IgD-negative memory B cell (primary cell): ENCODE measurements at regions not wholly inside any gene's neighbourhood (a gene's known extent, or its start where the extent isn't known, plus 50 kb on each side); places are given as distances from the start of the nearest gene placed in this dataset.
A peak's percentile ranks its signal among the peaks of the same experiment; 100 is the strongest.
"Not testable (repeated sequence)": the region's sequence is repeated elsewhere in the genome, so short reads cannot be mapped to it uniquely, and the experiment has no call there.

Source experiments
- H3K27ac Mint-ChIP-seq, 3 donors: one replicate each; pipeline ENCODE4 v1.8.0; 2020 to 2022; ENCODE audit warnings: mild to moderate bottlenecking in 3 of 3, mixed read lengths in 3 of 3, moderate library complexity in 1 of 3
- H3K27me3 Mint-ChIP-seq: one replicate; pipeline ENCODE4 v1.8.0; 2021; ENCODE audit warnings: mixed read lengths
- H3K36me3 Mint-ChIP-seq: one replicate; pipeline ENCODE4 v1.8.0; 2020; ENCODE audit warnings: mild to moderate bottlenecking, mixed read lengths
- H3K4me1 Mint-ChIP-seq, 3 donors: one replicate each; pipeline ENCODE4 v1.8.0; 2020 to 2022; ENCODE audit warnings: mixed read lengths in 3 of 3, mild to moderate bottlenecking in 1 of 3
- H3K4me3 Mint-ChIP-seq, 4 donors: one replicate each; pipeline ENCODE4 v1.8.0; 2020 to 2022; ENCODE audit warnings: mild to moderate bottlenecking in 4 of 4, mixed read lengths in 4 of 4, moderate library complexity in 3 of 4
- H3K9me3 Mint-ChIP-seq, 3 donors: one replicate each; pipeline ENCODE4 v1.8.0; 2020 to 2021; ENCODE audit warnings: mixed read lengths in 3 of 3, mild to moderate bottlenecking in 1 of 3

DNA sequence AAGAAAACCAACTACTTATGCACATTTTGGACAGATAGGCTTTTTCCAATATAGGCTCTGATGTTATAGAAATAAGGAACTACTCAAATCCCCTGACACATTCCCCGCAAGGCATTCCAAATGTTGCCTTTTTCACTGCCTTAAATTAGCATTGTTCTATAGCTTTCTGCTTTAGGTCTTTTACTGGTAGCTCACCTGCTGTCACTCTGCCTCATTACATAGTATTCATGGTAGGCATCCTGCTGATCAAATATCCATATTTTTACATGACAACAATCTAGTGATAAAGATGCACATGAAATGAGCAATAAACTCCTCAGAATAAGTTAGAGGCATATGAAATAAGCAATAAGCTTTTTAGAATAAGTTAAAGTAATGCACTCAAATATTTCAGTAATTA lies 542.7 kb downstream of the FAM133A start:
- Mint-ChIP-seq H3K27ac (no peak overlapping the region), H3K4me1 (no peaks in the 10 kb centered on the region), H3K36me3 (no peaks in the 10 kb centered on the region), H3K27me3 (no peaks in the 10 kb centered on the region), H3K9me3 (no peaks in the 10 kb centered on the region), H3K4me3 (no peak overlapping the region)

DNA sequence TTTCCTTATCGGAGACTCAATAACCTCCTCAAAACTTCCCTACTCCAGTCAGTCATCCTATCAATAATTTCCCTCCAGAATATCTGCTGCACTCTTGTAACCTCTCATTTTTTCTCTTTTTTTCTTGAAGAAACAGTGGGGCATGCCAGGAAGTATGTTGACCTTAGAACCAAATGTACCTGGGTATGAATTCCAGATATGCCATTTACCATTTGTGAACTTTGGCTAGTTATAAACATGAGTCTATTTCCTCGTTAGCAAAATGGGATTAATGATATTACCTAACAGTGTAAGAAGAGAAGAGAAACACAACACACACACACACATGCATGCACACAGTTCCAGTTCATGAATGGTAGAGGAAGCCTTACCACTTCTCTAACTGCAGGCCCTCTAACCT lies 578.2 kb downstream of the FAM133A start:
- H3K9me3 Mint-ChIP-seq, result peaks cover 0 to under 1% (median 0%) of the 10 kb centered on the region in 3 donors
- no peaks in the 10 kb centered on the region for H3K36me3 Mint-ChIP-seq
- no peaks in the 10 kb centered on the region for H3K27me3 Mint-ChIP-seq
- no peak overlapping the region for H3K4me3 Mint-ChIP-seq
- no peaks in the 10 kb centered on the region for H3K4me1 Mint-ChIP-seq
- no peak overlapping the region for H3K27ac Mint-ChIP-seq

DNA sequence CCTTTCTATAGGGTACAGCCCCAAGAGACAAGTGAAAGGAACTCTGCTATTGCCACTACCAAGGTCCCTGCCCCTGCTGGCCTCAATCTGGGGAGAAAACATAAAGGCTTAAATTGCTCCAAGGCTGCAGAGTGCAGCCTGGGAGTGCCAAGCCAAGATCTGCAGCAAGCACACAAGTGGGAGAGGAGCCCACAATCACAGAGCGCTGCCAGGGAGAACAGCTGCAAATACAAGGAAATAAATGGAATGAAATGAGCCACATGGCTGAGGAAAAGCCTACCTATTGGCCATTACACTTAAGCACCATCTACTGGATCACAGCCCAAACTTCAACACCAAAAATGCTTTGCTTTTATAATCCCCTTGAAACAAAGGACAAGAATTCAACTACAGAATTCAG lies 582.4 kb downstream of the FAM133A start:
- Mint-ChIP-seq H3K27me3 (no peaks in the 10 kb centered on the region), H3K4me1 (no peaks in the 10 kb centered on the region), H3K9me3 (peaks cover 0 to 2% (median 0%) of the 10 kb centered on the region in 3 donors), H3K27ac (no peak overlapping the region), H3K36me3 (no peaks in the 10 kb centered on the region), H3K4me3 (no peak overlapping the region)

DNA sequence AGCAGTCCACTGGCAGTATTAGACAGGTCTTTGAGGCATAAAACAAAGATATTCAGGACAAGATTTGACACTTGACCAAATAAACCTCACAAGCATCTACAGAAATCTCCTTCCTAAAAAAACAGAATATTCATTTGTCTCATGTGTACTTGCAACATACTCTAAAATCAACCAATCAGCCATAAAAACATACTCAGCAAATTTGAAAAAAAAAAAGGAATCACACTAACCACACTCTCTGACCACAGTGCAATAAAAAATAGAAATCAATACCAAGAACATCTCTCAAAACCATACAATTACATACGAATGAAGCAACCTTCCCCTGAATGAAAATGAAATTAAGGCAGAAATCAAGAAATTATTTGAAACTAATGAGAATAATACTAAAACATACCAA lies 591.3 kb downstream of the FAM133A start:
- Mint-ChIP-seq H3K36me3 (no peaks in the 10 kb centered on the region), H3K27me3 (no peaks in the 10 kb centered on the region), H3K27ac (no peak overlapping the region), H3K4me3 (no peak overlapping the region), H3K4me1 (peaks cover 0 to 1% (median 0%) of the 10 kb centered on the region in 3 donors), H3K9me3 (peaks cover 0 to 8% (median 1%) of the 10 kb centered on the region in 3 donors)

DNA sequence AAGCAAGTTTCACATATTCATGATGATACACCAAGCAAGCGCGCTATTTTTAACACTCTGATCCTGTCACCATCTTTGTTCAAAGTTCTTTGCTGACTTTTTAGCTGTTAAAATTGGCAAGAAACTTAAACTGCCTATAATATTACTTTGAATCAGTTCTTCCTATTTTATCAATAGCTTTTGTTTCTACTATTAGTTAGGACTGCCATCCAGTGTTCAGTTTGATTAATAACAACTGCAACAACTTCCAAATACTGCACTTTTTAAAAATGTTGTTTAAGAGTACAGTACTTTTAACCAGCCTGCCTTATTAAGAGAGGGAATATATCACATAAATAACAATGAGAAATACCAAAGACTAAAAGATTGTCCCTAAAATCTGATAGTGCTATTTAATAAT lies 614.3 kb downstream of the FAM133A start:
- Mint-ChIP-seq H3K4me3 (no peak overlapping the region), H3K27ac (no peak overlapping the region), H3K4me1 (no peaks in the 10 kb centered on the region), H3K27me3 (no peaks in the 10 kb centered on the region), H3K36me3 (no peaks in the 10 kb centered on the region), H3K9me3 (no peaks in the 10 kb centered on the region)

DNA sequence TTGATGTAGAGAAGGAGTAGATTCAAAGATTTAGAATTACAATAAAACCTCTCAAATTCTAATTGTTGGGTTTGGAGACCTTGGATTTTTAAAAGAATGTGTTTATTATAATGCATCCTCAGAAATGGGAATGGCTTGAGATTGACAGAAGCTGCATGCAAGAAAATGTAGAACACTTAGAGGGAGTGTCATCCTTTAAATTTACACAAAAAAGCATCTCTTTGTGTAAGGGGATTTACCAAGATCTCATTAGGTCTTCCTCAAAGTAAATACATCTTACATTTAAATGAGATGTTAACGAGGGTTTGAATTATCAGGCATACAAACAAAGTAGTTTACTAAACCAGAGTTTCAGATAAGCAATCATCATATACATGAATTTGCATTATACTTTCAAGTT lies 615.0 kb downstream of the FAM133A start:
- Mint-ChIP-seq H3K4me3 (no peak overlapping the region), H3K27ac (no peak overlapping the region), H3K4me1 (no peaks in the 10 kb centered on the region), H3K27me3 (no peaks in the 10 kb centered on the region), H3K9me3 (no peaks in the 10 kb centered on the region), H3K36me3 (no peaks in the 10 kb centered on the region)

DNA sequence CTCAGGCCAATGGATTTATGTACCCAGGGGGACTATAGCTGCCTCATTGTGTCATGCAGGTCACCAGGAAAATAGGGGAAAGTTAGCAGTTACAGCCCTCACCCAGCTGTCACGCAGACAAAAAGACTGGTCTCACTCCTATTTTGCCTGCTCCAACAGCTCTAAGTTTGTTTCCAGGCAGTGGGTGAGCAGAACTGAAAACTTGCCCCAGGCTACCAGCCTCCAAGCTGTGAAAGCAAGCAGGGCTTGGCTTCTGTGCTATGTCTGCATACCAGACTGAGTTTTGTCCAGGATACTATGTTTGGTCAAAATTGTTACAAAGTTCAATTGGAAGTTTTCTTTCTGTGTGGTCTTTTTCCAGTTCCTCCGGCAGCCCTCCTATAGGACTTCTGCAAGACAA lies 628.4 kb downstream of the FAM133A start:
- H3K4me3 Mint-ChIP-seq, result no peak overlapping the region
- H3K27me3 Mint-ChIP-seq, result peaks cover 1% of the 10 kb centered on the region
- no peak overlapping the region for H3K27ac Mint-ChIP-seq
- H3K9me3 Mint-ChIP-seq, result peaks cover 6 to 24% (median 8%) of the 10 kb centered on the region in 3 donors
- no peaks in the 10 kb centered on the region for H3K36me3 Mint-ChIP-seq
- no peaks in the 10 kb centered on the region for H3K4me1 Mint-ChIP-seq

DNA sequence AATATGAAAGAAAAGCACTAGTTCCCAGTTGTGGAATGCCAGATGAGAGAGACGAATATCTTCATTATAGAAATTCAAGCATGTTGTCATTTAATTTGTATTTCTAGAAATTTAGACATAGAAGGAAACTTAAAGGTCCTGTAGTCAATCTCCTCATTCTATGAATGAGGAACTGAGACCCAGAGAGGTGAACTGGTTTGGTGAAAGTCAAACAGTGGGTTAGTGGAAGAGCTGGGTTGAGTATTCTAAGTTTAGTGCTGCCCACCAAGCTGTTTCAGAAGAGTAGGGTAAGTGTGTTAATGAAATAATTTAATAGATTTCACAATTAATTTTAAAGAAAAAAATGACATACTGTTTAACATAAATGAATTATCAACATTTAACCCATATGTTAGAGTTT lies 655.2 kb downstream of the FAM133A start:
- Mint-ChIP-seq H3K4me1 (no peaks in the 10 kb centered on the region), H3K27me3 (no peaks in the 10 kb centered on the region), H3K4me3 (no peak overlapping the region)

DNA sequence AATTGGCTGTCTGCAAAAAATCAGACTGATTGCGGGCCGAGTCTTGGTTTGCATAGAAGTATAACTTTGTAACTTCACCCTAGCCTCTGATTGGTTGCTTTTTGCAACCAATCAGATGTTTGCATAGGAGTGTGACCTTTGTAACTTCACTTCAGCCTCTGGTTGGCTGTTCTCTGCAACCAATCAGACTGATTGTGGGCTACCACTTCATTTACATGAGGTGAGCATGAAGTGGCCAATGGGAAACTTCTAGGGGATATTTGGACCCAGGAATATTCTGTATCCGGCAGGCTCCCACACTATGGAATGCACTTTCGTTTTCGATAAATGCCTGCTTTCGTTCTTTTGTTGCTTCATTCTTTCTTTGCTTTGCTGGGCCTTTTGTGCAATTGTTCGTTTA lies 667.7 kb downstream of the FAM133A start:
- not testable (repeated sequence) for H3K4me1 Mint-ChIP-seq, H3K27me3 Mint-ChIP-seq, H3K36me3 Mint-ChIP-seq, H3K4me3 Mint-ChIP-seq, H3K27ac Mint-ChIP-seq, H3K9me3 Mint-ChIP-seq

More for the DNA sequence above, 655.2 kb downstream of the FAM133A start:
- H3K9me3 Mint-ChIP-seq, result peaks cover 0 to 2% (median 0%) of the 10 kb centered on the region in 3 donors
- H3K36me3 Mint-ChIP-seq, result no peaks in the 10 kb centered on the region
- H3K27ac Mint-ChIP-seq, result no peak overlapping the region

DNA sequence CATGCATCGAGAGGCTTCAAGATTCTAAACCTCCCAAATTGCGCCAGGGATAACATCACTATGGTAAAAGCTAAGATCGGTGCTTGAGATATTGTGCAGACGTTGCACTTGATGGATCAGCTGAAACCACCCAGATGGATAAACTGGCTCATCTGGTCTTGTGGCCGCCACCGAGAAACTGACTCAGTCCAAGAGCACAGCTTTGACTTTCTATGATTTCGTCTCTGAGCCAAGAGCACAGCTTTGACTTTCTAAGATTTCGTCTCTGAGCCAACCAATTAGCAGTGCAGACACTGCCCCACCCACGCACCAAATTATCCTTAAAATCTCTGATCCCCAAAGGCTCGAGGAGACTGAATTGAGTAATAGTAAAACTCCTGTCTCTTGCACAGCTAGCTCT lies 687.2 kb downstream of the FAM133A start:
- Mint-ChIP-seq H3K36me3 (no peaks in the 10 kb centered on the region), H3K27me3 (no peaks in the 10 kb centered on the region), H3K9me3 (no peaks in the 10 kb centered on the region), H3K4me3 (peak overlapping the region in 1 of 4 donors; percentile 8), H3K27ac (no peak overlapping the region), H3K4me1 (no peaks in the 10 kb centered on the region)

DNA sequence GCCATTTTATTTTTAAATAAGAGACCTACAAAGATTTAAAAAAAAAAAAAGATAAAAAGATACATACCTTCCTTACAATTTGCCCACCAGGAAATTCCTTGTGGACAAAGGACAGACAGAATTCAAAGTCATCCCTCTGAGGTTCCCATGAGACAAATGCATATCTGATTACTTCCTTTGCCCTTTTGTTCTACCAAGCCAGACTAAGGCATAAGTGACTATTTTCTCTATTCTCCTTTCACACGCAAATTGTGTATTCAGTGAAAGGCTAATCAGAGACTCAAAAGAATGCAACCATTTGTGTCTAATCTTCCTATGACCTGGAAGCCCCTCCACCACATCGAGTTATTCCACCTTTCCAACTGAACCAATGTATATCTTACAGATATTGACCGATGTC lies 691.7 kb downstream of the FAM133A start:
- no peaks in the 10 kb centered on the region for H3K9me3 Mint-ChIP-seq
- H3K4me3 Mint-ChIP-seq, result no peak overlapping the region
- H3K27ac Mint-ChIP-seq, result no peak overlapping the region
- H3K36me3 Mint-ChIP-seq, result no peaks in the 10 kb centered on the region
- H3K27me3 Mint-ChIP-seq, result no peaks in the 10 kb centered on the region
- H3K4me1 Mint-ChIP-seq, result no peaks in the 10 kb centered on the region

DNA sequence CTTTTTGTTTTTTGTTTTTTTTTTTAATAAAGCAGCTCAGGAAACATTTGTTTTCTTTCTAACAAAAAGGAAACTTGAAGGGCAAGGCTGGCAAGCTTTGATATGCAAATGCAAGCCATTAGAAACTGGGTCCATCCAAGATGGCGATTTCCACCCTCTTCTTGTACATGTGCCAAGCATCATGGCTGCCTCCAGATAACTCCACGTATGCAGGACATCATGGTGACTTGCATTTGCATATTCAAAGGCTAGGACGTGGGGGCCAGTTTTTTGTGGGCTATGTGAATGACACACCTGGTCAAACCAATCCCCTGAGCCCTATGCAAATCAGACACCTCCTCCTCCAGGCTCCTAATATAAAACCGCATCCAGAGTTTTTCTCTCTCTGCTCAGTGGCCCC lies 692.6 kb downstream of the FAM133A start:
- no peak overlapping the region for H3K27ac Mint-ChIP-seq
- no peaks in the 10 kb centered on the region for H3K36me3 Mint-ChIP-seq
- no peaks in the 10 kb centered on the region for H3K4me1 Mint-ChIP-seq
- no peak overlapping the region for H3K4me3 Mint-ChIP-seq
- no peaks in the 10 kb centered on the region for H3K27me3 Mint-ChIP-seq
- no peaks in the 10 kb centered on the region for H3K9me3 Mint-ChIP-seq

DNA sequence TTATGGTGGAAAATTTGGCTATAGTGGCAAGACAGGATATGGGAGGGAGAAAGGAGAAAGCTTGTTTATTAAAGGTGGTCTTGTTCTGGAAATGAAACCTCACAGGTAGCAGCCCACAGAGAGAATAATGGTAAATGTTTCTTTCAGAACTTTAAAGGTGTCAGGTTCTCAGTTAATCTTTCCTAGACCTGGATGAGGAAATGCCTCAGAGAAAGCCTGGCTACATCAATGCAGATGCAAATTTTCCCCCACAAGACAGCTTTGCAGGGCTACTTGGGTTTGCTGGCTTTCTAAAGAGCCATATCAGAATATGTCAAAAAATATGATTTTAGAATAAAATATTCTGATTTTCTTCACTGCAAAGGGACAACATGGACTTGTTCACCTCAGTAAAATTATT lies 715.0 kb downstream of the FAM133A start:
- H3K27me3 Mint-ChIP-seq, result no peaks in the 10 kb centered on the region
- H3K9me3 Mint-ChIP-seq, result peaks cover 0 to 4% (median 2%) of the 10 kb centered on the region in 3 donors
- no peak overlapping the region for H3K4me3 Mint-ChIP-seq
- H3K27ac Mint-ChIP-seq, result no peak overlapping the region
- no peaks in the 10 kb centered on the region for H3K4me1 Mint-ChIP-seq
- H3K36me3 Mint-ChIP-seq, result no peaks in the 10 kb centered on the region

DNA sequence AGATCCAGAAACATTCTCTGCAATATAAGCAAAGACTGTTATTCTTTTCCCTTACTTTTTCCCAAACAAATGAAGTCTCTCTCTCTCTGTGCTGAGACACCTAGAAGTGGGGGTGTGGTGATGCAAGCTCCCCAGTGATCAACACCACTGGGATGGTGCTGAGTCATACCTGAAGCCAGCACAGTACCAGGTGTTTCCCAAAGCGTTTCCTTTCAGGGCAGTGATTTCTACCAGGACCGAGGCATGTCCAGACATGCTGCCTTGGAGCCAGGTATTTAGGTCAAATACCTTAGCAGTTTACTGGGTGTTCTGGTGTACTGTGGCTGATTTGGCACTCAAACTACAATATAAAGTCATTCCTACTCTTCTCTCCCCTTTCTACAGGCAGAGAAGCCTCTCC lies 726.5 kb downstream of the FAM133A start:
- Mint-ChIP-seq H3K27me3 (no peaks in the 10 kb centered on the region), H3K4me3 (no peak overlapping the region), H3K4me1 (no peaks in the 10 kb centered on the region), H3K9me3 (peaks cover 0 to 3% (median 1%) of the 10 kb centered on the region in 3 donors), H3K27ac (no peak overlapping the region), H3K36me3 (no peaks in the 10 kb centered on the region)

DNA sequence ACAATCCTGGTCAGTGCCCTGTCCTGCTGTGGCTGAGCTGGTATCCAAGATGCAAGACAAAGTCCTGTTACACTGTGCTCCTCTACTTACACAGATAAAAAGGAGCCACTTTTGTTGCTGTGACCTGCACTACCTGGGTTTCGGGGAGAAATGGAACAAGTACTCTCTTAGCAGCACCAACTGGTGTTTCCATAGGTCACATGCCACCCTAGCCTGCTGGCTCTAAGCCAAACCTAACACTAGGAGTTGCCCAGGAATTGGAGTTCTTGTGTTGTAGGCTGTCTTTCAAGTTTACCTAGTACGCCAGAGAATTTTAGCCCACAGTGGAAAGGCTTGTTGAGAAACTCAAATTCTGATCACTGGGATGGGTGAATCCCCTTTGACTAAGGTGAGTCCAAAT lies 727.4 kb downstream of the FAM133A start:
- Mint-ChIP-seq H3K4me1 (no peaks in the 10 kb centered on the region), H3K27ac (no peak overlapping the region), H3K27me3 (no peaks in the 10 kb centered on the region), H3K9me3 (peaks cover 0 to 3% (median 1%) of the 10 kb centered on the region in 3 donors), H3K36me3 (no peaks in the 10 kb centered on the region), H3K4me3 (no peak overlapping the region)

DNA sequence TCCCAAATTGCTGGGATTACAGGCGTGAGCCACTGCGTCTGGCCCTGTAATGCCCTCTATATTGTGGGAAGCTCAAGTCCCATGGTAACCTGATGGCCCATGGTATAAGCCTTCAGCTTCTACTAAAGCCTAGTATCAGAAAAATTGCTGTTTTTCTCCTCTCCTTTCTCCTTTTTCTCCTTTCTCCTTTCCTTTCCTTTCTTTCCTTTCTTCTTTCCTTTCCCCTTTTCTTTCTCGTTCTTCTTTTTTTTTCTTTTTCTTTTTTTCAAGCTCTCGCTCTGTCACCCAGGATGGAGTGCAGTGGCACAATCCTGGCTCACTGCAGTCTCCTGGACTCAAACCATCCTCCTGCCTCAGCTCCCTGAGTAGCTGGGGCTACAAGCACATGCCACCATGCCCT lies 740.7 kb downstream of the FAM133A start:
- Mint-ChIP-seq H3K27ac (no peak overlapping the region), H3K4me1 (no peaks in the 10 kb centered on the region), H3K36me3 (no peaks in the 10 kb centered on the region), H3K27me3 (no peaks in the 10 kb centered on the region), H3K9me3 (peaks cover 0 to 3% (median 1%) of the 10 kb centered on the region in 3 donors), H3K4me3 (no peak overlapping the region)

DNA sequence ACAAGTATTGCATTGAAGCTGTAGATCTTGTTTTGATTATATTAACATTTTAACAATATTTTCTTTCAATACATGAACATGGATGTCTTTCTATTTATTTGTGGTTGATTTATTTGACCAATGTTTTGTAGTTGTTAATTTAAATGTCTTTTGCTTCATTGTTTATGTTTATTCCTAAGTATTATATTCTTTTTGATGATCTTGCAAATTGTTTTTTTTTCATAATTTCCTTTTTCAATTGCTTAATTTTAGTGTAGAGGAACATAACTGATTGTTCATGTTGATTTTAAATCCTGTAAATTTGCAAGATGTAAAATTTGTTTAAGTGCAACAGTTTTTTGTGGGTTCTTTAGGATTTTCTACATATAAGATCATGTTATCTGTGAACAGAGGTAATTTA lies 744.1 kb downstream of the FAM133A start:
- no peaks in the 10 kb centered on the region for H3K27me3 Mint-ChIP-seq
- H3K9me3 Mint-ChIP-seq, result peaks cover 0 to 5% (median 1%) of the 10 kb centered on the region in 3 donors
- no peak overlapping the region for H3K27ac Mint-ChIP-seq
- H3K4me1 Mint-ChIP-seq, result no peaks in the 10 kb centered on the region
- H3K36me3 Mint-ChIP-seq, result no peaks in the 10 kb centered on the region
- no peak overlapping the region for H3K4me3 Mint-ChIP-seq
